Hepatocyte (in vitro differentiated cells): ENCODE measurements at regions not wholly inside any gene's neighbourhood (a gene's known extent, or its start where the extent isn't known, plus 50 kb on each side); places are given as distances from the start of the nearest gene placed in this dataset.

ENCODE experiments used
- CTCF ChIP-seq: fragments of 200-600 bp; sonication (generic); IDR thresholded peaks from 2 replicates; pipeline ENCODE4 v1.5.1; 2016; ENCODE audit warnings: antibody characterized with exemption, mild to moderate bottlenecking; ENCODE audit not compliant: poor library complexity
- EZH2phosphoT487 ChIP-seq: fragments of 200-600 bp; sonication (generic); IDR thresholded peaks from one replicate; pipeline ENCODE4 v1.6.1; 2018; ENCODE audit warnings: antibody characterized with exemption, mild to moderate bottlenecking, low read depth, moderate library complexity; ENCODE audit not compliant: unreplicated experiment, severe bottlenecking

DNA sequence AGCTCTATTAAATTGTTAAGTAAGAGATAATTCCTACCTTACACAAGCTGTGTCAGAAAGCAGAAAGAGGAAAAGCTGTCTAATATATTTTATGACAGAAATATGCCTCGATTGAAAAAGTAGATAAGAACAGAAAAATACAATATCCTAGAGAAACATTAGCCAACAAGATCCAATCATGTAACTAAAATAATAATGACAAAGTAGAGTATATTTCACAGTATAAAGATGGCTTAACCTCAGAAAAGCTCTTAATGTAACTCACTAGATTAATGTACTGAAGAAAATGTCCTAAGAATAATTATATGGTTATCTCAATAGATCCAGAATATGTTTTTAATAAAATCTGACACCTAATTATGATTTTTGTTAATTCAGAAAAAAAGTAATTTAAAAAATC, 89.8 kb upstream of the HABP2 start:
- TF ChIP-seq CTCF (no peak), EZH2phosphoT487 (no peak)
